GM19025 (cell line): ENCODE measurements at regions not wholly inside any gene's neighbourhood (a gene's known extent, or its start where the extent isn't known, plus 50 kb on each side); places are given as distances from the start of the nearest gene placed in this dataset.
A peak's percentile ranks its signal among the peaks of the same experiment; 100 is the strongest.

Experiments used
- ATAC-seq: cut with Tn5 transposase; IDR thresholded peaks from one replicate; pipeline ENCODE4 v1.9.1; 2021; ENCODE audit warnings: mild to moderate bottlenecking, low read depth, moderate library complexity; ENCODE audit not compliant: unreplicated experiment

- no peak for ATAC-seq
These were observed 362.1 kb downstream of the PLOD2 start for GRCh38 chr3:145798696-145799537.

GRCh38 chr3:145801696-145802095 is 359.3 kb downstream of the PLOD2 start:
- ATAC-seq: no peak

- ATAC-seq: no peak
These were observed 353.0 kb downstream of the PLOD2 start for GRCh38 chr3:145807990-145808389.

DNA sequence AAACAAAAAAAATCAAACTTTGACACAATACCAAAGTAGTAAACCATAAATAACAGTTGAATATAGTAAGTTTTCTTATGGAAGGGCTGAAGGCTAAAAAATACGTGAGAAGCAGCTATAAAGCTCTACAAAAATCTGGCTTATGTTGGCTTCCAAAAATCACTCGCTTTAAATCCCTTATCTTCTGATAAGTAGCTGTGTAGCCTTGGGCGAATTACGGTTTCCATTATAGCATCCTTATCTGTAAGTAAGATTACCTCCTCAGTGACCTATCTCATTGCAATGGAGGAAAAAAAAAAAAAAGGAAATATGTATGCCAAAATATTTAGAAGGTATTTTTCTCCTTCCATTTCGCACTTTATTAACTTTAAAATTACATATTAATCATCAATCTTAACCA is 348.6 kb downstream of the PLOD2 start:
- ATAC-seq: no peak

DNA sequence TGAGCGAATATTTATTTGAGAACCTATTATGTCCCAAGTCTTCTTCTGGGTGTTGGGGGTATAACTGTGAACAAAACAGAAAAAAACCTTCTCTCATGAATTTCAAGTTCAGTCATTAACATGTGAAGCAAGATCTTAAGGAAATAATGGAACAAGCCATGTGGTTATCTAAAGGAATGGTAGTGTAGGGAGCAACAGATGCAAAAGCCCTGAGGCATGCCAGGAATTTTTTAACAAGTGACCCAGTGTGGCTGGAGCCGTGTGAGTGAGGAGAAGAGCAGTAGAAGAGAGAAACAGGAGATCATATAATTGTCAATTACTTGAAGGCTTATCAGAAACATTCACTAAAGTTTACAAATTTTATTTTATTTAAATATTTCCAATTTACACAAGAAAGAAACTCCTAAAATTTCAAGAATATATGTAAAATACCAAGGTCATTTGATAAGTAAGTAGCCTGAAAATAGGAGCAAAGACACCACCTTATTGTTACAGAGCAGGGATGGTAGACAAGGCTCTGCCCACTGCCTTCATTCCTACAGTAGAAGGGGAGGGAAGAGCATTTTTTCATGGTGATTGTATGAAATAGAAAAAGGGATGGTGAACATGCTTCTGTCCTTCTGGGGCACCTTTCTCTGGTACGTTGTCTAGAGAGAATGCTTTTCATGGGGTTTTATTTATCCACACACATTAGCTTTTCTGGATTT is 345.1 kb downstream of the PLOD2 start:
- ATAC-seq: no peak

DNA sequence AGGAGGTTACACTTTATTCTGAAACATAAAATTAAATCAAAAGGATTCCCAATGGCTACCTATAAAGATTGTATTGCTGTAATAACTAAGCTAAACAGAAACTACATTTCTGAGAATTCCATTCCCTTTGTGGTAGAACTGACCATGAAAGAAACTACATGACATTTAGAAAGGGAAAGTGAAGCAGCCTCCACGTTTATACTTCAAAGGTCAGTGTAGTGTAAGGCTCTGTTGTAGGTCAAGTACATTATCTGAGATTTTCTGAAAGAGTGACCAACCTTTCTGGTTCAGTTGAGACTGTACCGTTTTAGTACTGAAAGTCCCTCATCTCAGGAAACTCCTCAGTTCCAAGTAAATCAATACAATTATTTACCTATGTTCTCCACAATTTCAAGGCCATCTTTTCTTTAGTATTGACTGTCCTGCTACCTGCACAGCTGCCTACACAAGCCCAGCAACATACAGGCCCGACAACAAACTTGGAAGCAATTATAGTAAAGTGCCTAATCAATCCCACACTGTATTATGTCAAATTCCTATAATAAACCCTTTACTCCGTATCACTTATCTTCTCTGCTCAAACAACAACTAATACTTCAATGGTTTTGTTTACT is 343.0 kb downstream of the PLOD2 start:
- ATAC-seq: no peak

- ATAC-seq: no peak
These were observed 340.8 kb downstream of the PLOD2 start for GRCh38 chr3:145820170-145820569.

- no peak for ATAC-seq
These were observed 318.6 kb downstream of the PLOD2 start for GRCh38 chr3:145842294-145842902.

DNA sequence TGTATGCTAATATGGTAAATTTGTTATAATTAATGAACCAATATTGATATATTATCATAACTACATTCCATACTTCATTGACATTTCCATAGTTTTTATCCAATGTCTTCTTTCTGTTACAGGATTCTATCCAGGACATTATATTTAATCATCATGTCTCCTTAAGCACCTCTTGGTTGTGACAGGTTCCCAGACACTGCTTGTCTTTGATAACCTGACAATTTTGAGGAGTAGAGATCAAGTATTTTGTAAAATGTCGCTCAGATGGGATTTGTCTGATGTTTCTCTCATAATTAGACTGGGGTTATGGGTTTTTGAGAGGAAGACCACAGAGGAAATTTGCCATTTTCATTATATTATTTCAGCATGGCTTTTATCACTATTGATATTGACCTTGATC is 317.4 kb downstream of the PLOD2 start:
- no peak for ATAC-seq

- no peak for ATAC-seq
These were observed 311.9 kb downstream of the PLOD2 start for GRCh38 chr3:145849115-145849514.

DNA sequence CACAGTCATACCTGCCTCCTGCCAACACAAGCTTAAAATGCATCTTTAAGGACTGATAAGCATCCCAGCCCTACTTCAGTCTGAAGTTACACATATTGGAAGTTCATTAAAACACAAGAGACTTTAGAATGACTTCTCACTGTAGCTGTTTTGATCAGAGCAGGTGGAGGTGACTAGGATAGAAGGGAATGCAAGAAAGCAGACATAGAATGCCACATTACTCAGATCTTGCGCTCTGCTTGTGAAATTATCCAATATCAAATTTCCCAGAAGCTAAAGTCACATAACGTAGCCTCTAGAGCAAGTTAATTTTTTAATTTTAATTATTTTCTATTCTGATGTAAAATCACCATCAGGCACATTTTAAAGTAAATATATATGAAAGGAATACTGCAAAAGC is 306.5 kb downstream of the PLOD2 start:
- ATAC-seq: no peak

- ATAC-seq: peak; percentile 72
These were observed 303.0 kb downstream of the PLOD2 start for GRCh38 chr3:145857956-145858355.

DNA sequence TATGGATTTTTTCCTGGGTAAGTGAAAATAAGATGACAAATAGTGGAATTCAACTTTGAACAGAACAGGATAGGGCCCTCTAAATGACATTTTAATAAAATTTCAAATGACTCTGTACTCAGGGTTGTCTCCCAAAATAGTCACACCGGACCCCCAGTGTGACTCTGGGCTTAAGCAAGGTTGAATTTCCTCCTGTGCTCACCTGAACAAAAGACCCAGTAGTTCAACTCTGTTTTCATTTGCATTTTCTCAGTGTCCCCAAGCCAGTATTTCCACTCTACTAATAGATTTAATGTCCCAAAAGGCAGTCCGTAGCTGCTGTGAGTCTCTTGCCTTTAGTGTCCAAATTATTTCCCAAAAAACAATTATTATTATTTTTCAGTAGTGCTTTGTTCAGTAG is 296.6 kb downstream of the PLOD2 start:
- ATAC-seq: no peak

- ATAC-seq: no peak
These were observed 295.5 kb downstream of the PLOD2 start for GRCh38 chr3:145865399-145866018.

DNA sequence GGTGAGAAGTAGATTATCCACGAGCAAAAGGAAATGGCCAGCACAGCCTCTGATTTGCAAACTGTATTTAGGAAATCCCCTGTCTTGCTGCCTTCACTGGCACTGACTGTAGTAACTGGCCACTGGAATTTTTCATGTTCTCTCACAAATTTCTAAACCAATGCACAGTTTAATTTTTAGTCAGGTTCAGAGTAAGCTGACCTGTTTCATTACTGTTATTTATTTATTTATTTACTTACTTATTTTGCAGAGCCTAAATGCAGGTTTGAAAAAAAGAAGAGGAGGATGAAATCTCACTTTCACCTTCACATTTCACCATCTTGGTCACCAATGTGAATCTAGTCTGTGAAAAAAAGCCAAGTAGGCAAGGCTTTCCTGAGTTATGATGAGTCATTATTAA is 291.0 kb downstream of the PLOD2 start:
- ATAC-seq: peak; percentile 77

DNA sequence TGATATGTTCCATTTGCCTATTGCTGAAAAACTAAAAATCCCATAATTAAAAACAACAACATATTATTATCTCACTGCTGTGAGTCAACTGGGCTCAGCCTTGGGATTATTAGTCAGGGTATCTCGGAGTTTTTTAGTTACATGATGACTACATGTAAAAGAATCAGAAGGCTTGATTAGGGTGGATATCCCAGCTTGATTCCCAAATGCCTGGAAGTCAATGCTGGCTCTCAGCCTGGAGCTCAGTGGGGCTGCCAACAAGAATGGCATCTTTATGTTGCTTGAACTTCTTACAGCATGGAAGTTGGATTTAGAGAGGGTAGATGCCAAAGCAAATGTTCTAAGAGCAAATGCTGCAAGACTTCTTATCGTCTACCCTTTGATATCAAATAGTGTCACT is 278.5 kb downstream of the PLOD2 start:
- no peak for ATAC-seq

GRCh38 chr3:145889730-145890129 is 271.3 kb downstream of the PLOD2 start:
- no peak for ATAC-seq

DNA sequence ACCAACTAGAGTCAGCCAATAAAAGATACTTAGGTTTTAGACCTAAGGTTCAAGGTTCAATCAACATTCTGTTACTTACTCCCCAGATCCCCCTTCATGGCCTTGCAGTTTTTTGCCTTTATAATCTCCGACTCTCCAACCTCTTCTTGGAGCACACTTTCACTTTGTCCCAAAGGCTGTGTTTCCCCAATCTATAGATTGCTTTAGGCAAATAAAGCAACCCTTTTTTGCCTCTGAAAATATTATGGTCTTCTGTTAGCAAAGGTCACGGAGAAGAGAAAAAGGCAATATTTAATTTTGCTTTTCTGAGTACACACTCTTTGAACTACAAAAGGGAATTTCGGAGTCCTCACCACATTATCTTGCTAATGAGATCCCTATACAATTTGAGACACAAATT is 268.1 kb downstream of the PLOD2 start:
- ATAC-seq: no peak

DNA sequence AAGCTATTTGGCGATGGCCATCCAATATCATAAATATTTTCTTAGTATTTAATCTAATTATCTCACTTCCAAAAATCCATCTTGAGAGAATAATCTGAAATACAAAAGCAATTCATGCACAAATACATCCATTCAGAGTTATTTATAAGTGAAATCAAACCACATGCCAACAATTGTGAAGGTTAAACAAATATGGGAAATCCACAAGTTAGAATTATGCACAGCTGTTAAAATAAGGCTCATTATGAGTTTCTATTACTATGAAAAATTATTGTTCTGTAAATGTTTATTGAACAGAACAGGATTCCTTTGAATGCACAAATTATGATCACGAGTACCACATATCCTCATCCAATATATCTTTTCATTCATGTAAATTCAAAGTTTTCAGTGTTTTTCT is 267.7 kb downstream of the PLOD2 start:
- no peak for ATAC-seq

DNA sequence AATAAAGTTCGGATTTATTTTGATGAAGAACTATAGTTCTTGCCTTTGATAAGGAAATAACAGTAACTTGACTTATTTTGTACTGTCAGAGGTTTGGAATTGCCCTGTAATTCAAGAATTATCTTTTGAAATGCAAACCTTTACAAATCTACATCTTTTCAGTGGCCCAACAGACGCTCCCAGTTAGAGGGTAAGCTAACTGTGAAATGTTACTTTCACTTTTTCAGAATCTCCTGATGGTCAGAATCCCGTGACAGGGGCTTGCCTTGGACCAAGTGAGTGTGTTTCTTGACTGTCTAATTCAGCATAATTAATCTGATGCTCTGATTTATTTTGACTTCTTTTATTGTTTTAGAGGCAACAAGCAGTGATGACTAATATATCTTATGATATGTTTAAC is 262.5 kb downstream of the PLOD2 start:
- no peak for ATAC-seq

- ATAC-seq: no peak
These were observed 261.7 kb downstream of the PLOD2 start for GRCh38 chr3:145899241-145899640.
